COLO829 (cell line): ENCODE measurements at regions not wholly inside any gene's neighbourhood (a gene's known extent, or its start where the extent isn't known, plus 50 kb on each side); places are given as distances from the start of the nearest gene placed in this dataset.

ENCODE experiments used
- DNase-seq: peaks from one replicate; pipeline ENCODE4 v3.0.0; 2012; ENCODE audit warnings: low spot score

DNA sequence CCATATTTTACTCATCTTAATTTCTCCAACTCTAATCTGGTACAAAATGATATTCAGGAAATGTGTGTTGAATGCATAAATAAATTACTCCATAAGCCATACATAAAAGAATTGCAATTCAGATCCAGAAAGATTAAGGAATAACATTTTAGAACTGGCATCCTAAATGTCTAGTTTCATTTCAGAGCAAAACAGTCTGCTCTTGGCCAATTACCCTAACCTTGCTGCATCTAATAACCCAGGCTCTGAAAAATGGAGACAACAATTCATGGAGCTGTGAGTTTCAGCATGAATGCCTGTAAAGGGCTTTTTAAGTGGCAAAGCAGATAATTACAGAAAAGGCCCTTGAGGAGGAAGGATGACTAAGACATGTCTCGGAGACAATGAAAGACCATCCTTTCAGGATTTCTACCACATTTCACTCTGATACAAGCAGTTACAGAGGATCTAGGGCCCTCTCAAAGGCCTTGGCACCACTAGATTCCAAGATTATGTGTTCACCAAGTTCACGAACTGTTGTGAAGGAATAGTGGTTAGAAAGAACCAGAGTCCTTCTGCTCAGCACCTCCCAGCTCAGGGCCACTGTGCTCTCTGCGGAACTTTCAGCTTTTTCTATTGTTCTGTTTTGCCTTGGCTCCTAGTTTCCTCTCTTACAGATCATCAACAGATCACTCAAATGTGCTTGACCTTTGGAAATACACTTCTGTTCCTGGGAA is 157.6 kb upstream of the BLID start:
- DNase-seq: peak; percentile 49

DNA sequence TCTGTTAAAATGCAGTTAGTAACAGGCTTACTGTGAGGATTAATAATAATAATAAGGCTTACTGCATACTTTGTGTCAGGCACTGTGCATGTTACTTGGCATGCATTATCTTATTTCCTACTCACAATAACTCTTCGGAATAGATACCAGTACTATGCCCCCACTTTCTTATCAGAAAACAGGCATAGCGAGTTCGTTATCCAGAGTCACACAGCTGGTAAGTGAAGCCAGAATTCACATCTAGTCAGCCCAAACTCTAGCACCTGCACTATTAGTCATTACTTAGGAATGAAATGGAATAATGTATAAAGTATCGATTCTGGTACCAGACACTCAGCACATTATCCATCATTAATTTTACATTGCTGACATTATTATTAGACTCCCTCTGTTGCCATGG is 155.7 kb upstream of the BLID start:
- no peak for DNase-seq

DNA sequence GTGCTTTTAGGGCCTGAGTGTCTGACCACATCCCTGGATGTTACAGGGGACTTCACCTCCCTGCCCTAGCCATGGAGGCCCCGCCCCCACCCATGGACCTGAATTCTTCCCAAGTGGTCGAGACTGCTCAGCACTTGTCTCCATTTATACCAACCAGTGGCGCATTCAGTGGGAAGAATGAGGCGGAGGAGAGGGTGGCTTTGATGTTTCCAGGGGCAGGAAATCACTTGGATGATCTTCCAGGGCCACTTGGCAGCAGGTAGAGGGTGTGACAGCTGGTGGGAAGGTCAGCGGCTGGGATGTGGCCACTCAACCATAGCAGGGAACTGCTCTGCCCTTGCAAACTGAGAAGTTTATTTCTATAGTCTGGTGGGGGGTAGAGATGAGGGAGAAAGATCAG is 155.1 kb upstream of the BLID start:
- no peak for DNase-seq

DNA sequence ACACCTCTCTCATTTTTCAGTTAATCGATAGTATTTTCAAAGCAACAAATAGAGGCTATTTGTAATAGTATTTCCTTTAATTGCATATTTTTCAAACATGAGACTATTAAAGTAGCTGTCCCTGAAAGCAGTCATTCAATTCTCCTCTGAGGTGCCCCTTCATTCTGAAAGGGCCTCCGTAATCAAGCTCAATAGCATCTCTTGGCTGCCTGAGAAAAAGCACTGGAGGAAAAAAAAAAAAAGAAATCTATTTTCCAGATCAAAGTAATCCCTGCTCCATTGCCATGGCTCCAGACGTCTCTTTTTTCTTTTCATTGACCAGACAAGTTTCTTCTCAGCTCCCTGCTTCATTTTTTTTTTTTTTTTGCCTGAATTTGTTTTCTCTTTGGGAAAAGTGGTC is 154.5 kb upstream of the BLID start:
- DNase-seq: no peak

DNA sequence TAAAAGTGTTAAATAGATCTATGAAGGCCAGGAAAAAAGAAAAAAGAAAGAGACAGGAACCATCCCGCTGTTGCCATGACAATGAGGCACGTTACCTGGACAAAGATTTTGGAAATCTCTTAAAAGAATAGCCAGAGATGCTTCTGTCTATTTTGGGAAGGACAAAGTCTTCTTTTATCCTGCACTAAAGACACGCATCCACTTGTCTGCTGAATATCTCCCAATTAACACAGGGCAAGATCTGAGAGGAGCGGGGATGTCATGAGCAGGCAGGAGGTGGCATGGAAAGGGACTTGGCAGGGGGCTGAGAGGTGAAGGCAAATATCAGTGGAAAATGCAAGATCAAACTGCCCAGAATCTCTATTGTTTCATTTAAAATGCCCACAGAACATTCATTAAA is 153.8 kb upstream of the BLID start:
- no peak for DNase-seq

DNA sequence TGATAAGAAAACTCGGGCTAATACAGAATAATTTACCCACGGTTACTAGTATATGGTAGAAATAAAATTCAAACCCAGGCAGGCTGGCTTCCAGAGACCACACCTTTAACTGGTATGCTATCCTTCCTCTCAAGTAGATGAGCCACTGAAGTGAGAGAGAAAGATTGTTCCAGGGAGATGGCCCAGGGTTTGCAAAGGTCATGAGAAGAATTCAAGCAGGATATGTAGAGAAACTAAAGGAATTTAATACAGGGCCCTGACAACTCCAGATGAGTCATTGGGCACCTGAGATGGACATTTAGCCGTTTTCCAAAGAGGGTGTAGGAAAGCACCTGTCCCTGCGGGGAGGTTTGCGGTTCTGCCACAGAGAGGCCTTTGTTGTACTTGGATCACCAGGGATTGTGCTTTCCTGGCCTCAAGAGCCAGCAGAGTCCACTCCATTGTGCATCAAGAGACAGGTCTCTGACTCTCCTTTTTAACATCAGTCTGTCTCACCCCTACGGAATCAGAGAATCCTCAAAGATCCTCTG is 152.7 kb upstream of the BLID start:
- DNase-seq: no peak

DNA sequence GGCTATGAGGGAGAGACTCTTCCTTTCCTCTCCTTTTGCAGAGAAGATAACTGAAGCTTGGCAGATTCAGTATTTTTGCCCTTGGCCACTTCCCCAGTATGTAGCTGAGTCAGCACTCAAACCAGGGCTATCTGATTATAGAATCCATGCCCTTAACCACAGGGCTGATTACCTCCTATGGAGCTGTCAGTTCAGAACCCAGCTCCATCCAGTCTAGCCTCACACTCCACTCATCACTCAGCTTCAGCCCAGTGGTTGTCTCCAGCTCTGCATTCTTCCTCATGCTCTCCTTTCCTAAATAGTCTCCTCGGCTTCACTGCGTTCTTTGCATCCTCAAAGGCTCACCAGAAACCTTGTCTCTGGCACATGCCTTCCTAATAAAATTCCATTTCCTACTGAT is 151.6 kb upstream of the BLID start:
- DNase-seq: no peak

DNA sequence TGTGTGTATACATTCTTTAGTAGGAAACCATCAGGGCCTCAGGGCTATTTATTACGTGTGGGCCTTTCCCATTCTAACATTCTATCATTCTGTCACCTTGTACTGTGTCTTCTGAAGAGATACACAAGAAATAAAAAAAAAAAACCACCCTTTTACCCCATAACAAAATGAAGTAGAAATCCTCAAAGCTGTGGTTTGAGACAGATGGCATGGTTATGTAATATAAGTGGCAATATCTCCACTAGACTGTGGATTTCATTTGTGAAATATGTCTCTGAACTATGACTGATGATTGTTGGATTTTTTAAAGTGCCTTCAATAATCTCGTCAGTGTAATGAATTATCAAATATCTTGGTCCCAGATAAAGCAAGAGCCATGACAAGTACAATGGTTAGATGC is 150.0 kb upstream of the BLID start:
- no peak for DNase-seq

DNA sequence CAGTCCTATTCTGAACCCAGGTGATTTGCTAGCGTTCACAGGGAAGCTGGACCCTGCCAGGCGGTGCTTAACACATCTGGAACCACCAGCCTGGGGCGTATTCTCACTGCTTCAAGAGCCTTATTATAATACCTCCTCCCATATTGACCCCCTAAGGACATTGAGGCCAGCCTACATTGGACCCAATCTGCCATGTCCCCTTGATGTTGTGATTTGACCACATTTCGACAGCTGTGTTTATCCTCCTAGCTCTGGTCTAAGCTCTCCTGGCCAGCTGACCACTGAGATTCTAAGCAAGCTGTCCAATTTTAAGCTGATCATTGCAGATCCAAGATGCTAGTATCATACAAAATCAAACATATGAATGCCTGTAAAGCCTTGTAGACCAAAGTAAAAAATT is 148.1 kb upstream of the BLID start:
- no peak for DNase-seq

DNA sequence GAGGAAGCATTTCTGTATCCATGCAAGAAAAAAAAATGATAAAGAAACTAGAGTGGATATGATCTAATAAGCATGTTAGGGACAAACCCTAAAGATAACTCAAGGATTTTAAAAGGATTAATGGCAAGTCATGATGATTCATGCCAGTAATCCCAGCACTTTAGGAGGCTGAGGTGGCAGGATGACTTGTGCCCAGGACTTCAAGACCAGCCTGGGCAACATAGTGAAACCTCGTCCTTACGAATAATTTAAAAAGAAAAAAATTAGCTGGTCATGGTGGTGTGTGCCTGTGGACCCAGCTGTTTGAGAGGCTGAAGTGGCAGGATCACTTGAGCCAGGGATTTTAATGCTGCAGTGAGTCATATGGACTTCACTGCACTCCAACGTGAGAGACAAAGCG is 145.5 kb upstream of the BLID start:
- no peak for DNase-seq

DNA sequence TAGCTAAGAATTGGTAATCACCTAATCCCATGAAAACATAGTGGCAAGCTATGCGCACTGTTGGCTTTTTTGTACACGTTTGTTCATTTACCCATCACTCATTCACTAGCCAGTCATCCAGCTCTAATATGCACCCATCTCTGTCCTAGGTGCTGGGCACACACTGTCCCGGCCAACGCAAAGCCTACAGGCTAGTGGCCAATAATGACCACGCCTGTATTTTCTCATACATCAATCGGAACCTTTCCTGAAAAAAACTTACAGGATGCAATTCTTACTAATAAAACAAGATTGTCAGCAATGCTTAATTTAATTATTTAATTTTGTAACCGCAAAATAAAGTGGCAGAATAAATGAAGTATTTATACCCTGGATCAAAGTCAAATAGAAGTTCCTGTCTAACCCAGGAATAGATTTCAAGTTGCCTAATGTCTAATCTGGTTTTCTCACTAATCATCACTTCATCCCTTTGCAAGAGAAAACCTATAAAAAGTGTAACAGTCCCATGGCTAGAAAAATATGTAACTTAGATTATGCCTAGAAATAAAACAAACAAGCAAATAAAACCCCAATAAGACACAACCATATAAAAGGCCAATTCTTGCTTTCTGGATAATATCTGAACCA is 143.3 kb upstream of the BLID start:
- no peak for DNase-seq

DNA sequence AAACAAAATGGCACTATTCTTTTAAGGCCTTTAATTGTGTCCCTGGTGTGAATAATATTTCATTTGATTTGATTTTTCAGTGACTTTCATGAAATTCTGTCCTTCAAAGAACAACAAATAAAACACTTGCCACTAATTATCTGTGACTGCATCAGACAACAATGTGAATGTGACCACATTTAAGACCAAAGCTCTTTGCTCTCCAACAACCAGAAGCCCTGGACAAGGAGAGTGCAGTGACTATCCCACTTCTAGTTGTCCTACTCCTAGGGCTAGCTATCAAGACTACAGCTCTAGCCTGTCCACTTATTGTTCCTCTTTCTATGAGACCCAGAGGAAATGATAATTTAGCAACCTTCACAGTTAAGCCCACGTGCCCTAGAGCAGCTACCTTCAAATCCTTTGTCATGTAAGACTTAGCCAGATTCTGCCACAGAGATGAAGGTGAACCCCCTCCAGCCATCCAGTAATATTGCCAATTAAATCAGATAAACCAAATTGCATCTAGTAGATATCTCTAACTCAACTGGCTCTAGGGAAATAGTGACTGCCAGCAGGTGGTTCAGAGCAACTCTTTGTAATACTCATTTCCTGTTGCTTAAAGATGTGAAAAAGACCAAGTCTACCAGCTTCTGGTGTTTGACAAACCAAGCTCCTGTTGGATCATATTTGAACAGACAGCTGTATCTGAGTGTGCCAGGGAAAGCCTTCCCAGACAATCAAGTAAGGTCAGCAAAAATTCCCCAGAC is 142.6 kb upstream of the BLID start:
- DNase-seq: no peak

DNA sequence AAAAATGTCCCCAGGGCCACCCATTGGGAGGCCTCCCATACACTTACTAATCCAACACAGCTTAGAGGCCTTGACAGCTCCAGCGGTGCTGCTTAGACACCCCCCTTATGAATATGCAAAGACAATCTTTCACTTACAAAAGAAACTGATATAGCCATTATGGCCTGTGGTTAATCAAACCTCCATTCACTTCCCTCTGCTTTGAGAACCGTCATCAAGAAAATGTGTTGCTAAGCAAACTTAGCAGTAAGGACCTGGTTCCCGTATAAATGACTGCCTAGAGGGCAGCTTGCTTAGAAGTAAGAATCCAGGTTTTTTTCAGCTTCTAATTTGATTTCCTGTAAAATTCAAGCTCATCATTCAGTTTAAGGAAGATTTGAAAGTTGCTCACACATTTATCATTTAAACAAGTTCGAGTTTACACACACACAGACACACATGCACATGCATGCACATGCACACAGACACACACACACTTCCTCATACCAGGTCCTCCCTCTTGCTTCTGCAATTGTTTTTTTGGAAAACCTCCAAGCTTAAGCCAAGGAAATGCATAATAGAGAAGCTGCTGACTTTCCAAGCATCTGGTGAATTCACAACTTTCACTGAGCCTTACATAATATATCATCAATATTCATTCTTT is 137.7 kb upstream of the BLID start:
- DNase-seq: no peak

DNA sequence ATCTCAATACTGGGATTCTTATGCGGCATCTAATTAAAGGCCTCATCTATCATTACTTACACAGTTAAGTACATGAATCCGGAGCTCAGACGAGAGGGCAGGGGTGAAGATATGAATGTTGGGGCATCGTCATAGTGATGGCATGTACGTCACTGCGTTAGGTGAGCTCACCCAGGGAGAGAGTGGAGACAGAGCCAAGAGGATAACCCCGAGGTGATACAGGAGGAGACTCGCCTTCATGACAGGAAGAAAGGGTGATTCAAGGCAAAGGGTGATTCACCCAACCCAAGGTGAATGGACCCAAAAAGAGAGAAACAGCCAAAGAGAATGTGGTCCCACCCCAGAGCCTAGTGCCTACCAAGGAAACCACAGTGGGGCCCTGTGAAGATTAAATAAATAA is 132.9 kb upstream of the BLID start:
- DNase-seq: no peak

DNA sequence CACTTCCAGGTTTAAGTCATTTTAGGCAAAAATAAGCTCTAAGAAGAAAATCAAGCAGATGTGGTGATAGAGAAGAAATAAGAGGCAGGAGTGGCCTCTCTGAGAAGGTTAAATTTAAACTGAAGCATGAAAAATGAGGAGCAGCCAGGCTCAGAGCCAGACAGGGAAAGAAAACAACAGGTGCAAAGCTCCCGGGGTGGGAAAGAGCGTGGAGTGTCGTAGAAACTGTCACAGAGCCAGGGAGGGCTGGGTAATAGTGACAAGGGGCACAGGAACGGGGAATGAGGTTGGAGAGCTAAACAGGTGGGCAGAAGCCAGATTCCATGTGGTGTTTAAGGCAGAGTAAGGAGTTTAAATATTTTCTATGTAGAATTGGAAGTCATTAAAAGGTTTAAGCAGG is 132.1 kb upstream of the BLID start:
- no peak for DNase-seq

DNA sequence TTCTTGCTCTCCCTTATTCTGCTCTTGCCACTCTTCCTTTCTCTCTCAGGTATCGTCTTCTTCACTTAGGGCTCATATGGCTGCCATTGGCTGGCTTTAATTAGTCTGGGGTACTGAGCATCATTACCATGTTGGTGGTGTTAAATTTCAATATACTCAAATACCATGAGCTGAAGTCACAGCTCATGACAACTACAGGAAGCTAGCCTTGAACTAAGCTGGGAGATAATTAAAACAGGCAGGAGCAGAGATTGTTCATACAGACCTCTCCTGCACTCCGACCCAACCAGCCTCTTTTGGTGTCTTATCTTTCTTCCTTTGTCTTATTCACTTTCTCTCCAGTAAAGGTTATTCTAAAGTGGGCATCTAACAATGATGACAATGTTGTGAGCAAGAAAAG is 130.9 kb upstream of the BLID start:
- DNase-seq: no peak

DNA sequence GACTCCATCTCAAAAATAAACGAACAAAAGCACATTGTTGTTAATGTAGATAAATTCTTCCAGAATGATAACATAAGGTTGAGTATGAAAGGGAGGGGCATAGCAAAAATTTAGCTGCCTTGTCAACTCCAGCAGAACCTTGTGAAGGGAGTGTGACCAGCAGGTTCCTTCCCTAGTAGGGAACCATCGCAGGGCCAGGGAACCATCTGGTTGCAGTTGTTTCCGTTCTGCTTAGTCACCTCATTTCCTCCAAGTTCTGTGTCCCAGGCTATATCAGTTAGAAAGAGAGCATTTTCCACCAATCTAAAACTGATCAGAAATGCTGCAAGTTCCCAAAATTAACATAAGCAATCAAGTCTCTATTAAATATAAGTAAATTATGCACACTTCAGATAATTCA is 126.7 kb upstream of the BLID start:
- no peak for DNase-seq

DNA sequence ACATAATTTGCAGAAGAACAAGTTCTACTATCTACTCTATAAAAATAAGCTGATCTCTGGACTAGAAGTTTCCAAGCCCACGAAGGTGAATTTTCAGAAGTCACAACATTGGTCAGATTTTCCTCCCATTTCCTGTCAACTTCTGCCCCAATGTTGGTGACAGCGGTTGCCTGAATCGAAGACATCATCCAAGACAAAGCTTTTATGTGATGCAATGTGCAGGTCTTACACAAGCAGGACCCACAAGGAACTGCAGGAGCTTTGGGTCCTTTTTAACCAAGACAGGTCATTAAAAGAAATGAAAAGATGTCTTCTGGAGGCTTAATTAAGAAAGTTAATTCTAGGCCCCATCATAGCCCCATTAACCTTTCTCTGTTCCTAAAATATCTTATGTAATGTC is 125.6 kb upstream of the BLID start:
- no peak for DNase-seq

DNA sequence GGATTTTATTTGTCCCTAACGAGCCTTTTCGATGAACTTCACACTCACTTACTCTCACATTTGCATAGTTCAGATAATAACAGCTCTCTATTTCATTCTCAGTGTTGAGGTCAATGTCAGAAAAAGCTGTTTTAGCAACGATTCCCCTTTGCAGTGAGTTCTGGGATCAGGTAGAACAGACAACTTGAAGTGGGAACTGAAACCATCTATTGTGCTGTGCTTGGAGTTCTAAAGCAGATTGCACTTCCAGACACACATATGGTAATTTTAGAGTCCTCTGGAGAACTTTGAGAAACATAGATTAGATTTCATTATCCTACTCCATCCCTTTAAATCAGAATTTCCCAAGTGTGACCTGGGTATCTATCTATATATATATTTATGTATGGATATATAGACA is 124.6 kb upstream of the BLID start:
- no peak for DNase-seq

DNA sequence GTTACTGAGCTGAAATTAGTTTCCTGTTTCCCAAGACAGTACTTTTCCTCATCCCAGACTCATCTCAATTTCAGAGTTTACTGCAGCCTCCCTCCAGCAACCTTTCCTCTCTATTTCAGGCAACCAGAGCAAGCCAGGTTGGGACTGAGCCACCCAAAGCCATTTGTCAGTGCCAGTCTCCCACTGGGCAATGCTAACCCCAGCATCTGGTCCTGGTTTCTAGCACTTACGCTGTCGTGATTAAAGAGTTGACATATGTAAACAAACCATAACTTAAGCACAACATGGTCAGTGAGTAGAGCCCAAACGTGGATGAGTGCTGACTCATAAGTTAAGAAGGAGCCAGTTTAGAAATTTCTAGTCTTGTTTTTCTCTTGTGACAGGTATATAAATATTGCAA is 119.6 kb upstream of the BLID start:
- DNase-seq: no peak

DNA sequence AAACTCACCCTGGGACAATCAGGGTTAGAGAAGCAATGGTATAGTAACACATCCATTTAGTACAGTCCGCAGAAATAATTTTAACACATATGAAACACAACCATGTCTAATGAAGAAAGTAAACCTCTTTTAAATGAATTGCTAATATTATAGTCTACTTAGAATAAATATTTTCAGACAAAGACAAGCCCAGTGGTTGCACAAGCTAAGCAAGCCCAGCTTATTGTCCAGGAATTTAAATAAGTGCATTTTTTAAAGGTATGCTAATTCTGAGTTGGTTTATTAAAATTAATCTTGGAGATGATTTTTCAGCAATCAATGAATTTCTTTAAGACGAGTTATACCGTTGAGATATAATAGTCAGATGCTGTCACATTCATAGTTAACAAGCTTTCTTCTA is 118.8 kb upstream of the BLID start:
- DNase-seq: no peak

DNA sequence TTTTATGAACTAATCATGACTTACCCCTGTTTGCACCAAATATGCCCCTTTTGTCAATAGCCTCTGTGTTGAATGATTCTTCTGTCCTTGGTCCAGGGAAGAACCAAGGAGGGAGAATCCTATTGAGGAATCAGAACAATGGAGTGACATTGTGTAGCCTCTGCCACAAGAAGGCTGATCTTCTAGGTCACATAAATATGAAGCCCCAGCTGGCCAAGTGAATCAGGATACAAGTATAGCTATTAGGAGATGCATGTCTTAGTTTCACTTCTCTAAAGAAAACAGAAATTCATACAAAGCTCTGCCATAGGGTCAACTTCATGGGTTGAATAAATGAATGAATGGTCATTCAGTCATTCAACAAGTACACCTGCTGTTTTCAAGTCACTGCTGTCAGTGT is 118.2 kb upstream of the BLID start:
- DNase-seq: no peak

DNA sequence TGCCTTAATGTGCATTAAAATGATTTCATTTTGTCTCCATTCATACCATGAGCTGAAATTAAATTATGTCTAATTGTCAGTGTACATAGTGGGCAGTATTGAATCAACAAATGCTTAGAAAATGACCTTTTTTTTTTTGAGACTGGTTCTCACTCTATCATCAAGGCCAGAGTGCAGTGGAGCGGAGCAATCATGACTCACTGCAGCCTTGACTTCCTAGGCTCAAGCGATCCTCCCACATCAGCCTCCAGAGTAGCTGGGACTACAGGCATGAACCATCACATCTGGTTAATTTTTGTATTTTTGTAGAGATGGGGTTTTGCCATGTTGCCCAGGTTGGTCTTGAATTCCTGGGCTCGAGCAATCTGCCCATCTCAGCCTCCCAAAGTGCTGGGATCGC is 117.0 kb upstream of the BLID start:
- no peak for DNase-seq
